ENCODE measurements at regions not wholly inside any gene's neighbourhood (a gene's known extent, or its start where the extent isn't known, plus 50 kb on each side); places are given as distances from the start of the nearest gene placed in this dataset.

- H2AFZ ChIP-seq (ENCODE audit: low read depth, low read length) = no peak overlapping the region
- no peak overlapping the region for H3K4me2 ChIP-seq (ENCODE audit: insufficient read depth, low read length)
- H3K79me2 ChIP-seq (ENCODE audit: insufficient read depth, low read length) = no peaks in the 10 kb centered on the region
Measured at GRCh38 chr20:12597551-12597950, 411.2 kb upstream of the SPTLC3 start.

DNA sequence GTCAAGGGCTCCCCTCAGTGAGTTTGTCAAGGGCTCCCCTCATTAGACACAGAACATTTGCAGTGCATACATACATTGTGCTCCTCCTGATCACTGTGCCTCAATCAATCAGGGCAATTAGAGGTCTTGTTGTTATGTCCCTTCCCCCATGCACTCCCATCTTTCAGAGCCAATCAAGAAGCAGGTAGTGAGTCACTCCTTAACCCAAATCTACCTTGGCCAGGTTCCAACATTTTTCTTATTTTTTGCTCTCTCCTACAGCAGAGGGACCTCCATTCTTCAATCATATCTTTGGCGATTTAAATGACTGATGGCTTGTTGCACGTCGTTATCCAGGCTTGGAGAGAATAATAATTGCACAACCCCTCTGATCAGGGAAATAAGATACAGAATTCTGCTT, 409.9 kb upstream of the SPTLC3 start:
- H3K4me1 ChIP-seq (ENCODE audit: insufficient read depth, low read length) = no peaks in the 10 kb centered on the region
- no peaks in the 10 kb centered on the region for H3K27me3 ChIP-seq (ENCODE audit: insufficient read depth, low read length, poor library complexity)
- no peak overlapping the region for H3K4me2 ChIP-seq (ENCODE audit: insufficient read depth, low read length)
- no peak overlapping the region for H2AFZ ChIP-seq (ENCODE audit: low read depth, low read length)
- DNase-seq = no peak
- H4K20me1 ChIP-seq (ENCODE audit: insufficient read depth, low read length) = no peaks in the 10 kb centered on the region
- no peak overlapping the region for H3K4me3 ChIP-seq (ENCODE audit: low read depth in 1 of 2, low read length in 2 of 2)
- ATAC-seq (ENCODE audit: insufficient read depth, low read depth) = no peak
- TF ChIP-seq, protein P1, sequence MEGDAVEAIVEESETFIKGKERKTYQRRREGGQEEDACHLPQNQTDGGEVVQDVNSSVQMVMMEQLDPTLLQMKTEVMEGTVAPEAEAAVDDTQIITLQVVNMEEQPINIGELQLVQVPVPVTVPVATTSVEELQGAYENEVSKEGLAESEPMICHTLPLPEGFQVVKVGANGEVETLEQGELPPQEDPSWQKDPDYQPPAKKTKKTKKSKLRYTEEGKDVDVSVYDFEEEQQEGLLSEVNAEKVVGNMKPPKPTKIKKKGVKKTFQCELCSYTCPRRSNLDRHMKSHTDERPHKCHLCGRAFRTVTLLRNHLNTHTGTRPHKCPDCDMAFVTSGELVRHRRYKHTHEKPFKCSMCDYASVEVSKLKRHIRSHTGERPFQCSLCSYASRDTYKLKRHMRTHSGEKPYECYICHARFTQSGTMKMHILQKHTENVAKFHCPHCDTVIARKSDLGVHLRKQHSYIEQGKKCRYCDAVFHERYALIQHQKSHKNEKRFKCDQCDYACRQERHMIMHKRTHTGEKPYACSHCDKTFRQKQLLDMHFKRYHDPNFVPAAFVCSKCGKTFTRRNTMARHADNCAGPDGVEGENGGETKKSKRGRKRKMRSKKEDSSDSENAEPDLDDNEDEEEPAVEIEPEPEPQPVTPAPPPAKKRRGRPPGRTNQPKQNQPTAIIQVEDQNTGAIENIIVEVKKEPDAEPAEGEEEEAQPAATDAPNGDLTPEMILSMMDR (IDR thresholded peaks at IDR 0.05; ENCODE audit: borderline replicate concordance, extremely low read depth, low read length, poor library complexity, severe bottlenecking) = no peak
- no peak for TF ChIP-seq EZH2 (IDR thresholded peaks at IDR 0.05; ENCODE audit: borderline replicate concordance, low read depth, low read length, severe bottlenecking)
- H3K79me2 ChIP-seq (ENCODE audit: insufficient read depth, low read length) = no peaks in the 10 kb centered on the region
- no peak overlapping the region for H3K9ac ChIP-seq (ENCODE audit: low read depth, low read length)
- no peaks in the 10 kb centered on the region for H3K36me3 ChIP-seq (ENCODE audit: insufficient read depth, low read length)
- H3K27ac ChIP-seq (ENCODE audit: low read length) = no peak overlapping the region
- H3K9me3 ChIP-seq (ENCODE audit: insufficient read depth, low read length, severe bottlenecking) = no peaks in the 10 kb centered on the region

More at GRCh38 chr20:12597551-12597950, 411.2 kb upstream of the SPTLC3 start:
- no peak for TF ChIP-seq EZH2 (IDR thresholded peaks at IDR 0.05; ENCODE audit: borderline replicate concordance, low read depth, low read length, severe bottlenecking)
- TF ChIP-seq, protein P1 (IDR thresholded peaks at IDR 0.05; ENCODE audit: borderline replicate concordance, extremely low read depth, low read length, poor library complexity, severe bottlenecking) = no peak
- DNase-seq (no peak), ATAC-seq (ENCODE audit: insufficient read depth, low read depth) (no peak)
- Histone ChIP-seq H3K9ac (ENCODE audit: low read depth, low read length) (no peak overlapping the region), H3K27me3 (ENCODE audit: insufficient read depth, low read length, poor library complexity) (no peaks in the 10 kb centered on the region), H3K4me3 (ENCODE audit: low read depth in 1 of 2, low read length in 2 of 2) (no peak overlapping the region), H3K36me3 (ENCODE audit: insufficient read depth, low read length) (no peaks in the 10 kb centered on the region), H3K9me3 (ENCODE audit: insufficient read depth, low read length, severe bottlenecking) (no peaks in the 10 kb centered on the region), H4K20me1 (ENCODE audit: insufficient read depth, low read length) (no peaks in the 10 kb centered on the region), H3K27ac (ENCODE audit: low read length) (no peak overlapping the region), H3K4me1 (ENCODE audit: insufficient read depth, low read length) (no peaks in the 10 kb centered on the region)

GRCh38 chr20:12599494-12599893, 409.3 kb upstream of the SPTLC3 start:
- Histone ChIP-seq H3K79me2 (ENCODE audit: insufficient read depth, low read length) (no peaks in the 10 kb centered on the region), H3K4me1 (ENCODE audit: insufficient read depth, low read length) (no peaks in the 10 kb centered on the region), H3K36me3 (ENCODE audit: insufficient read depth, low read length) (no peaks in the 10 kb centered on the region), H3K27ac (ENCODE audit: low read length) (no peak overlapping the region), H3K4me2 (ENCODE audit: insufficient read depth, low read length) (no peak overlapping the region), H3K4me3 (ENCODE audit: low read depth in 1 of 2, low read length in 2 of 2) (no peak overlapping the region), H3K9ac (ENCODE audit: low read depth, low read length) (no peak overlapping the region), H4K20me1 (ENCODE audit: insufficient read depth, low read length) (no peaks in the 10 kb centered on the region), H3K27me3 (ENCODE audit: insufficient read depth, low read length, poor library complexity) (no peaks in the 10 kb centered on the region), H2AFZ (ENCODE audit: low read depth, low read length) (no peak overlapping the region), H3K9me3 (ENCODE audit: insufficient read depth, low read length, severe bottlenecking) (no peaks in the 10 kb centered on the region)
- no peak for TF ChIP-seq EZH2 (IDR thresholded peaks at IDR 0.05; ENCODE audit: borderline replicate concordance, low read depth, low read length, severe bottlenecking)
- TF ChIP-seq, protein P1 (IDR thresholded peaks at IDR 0.05; ENCODE audit: borderline replicate concordance, extremely low read depth, low read length, poor library complexity, severe bottlenecking) = no peak
- ATAC-seq (ENCODE audit: insufficient read depth, low read depth) (no peak), DNase-seq (no peak)

DNA sequence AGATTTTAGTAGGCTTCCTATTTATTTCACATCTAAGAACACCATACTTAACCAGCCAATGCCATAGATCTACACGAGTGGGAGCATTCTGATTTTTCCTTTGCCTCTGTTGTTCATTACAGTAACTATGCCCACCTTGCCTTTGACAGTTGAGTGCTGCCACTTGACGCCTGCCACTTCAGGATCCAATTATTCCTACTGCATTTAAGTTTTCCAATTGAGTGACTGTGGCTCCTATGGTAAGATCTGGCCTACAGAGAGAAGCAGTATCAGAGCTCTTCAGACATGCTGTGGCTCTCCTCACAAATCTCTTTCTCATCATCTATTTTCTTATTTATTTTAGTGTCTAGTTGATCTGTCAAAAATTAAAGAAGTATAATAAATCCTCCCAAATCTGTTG, 403.0 kb upstream of the SPTLC3 start:
- no peaks in the 10 kb centered on the region for H3K36me3 ChIP-seq (ENCODE audit: insufficient read depth, low read length)
- no peak overlapping the region for H3K9ac ChIP-seq (ENCODE audit: low read depth, low read length)
- no peaks in the 10 kb centered on the region for H3K79me2 ChIP-seq (ENCODE audit: insufficient read depth, low read length)
- peaks cover 11% of the 10 kb centered on the region for H3K27me3 ChIP-seq (ENCODE audit: insufficient read depth, low read length, poor library complexity)
- H2AFZ ChIP-seq (ENCODE audit: low read depth, low read length) = no peak overlapping the region
- no peaks in the 10 kb centered on the region; the same call in 1 of the 2 replicates for H3K4me1 ChIP-seq (ENCODE audit: insufficient read depth, low read length)
- no peak for ATAC-seq (ENCODE audit: insufficient read depth, low read depth)
- DNase-seq = no peak
- no peak overlapping the region for H3K27ac ChIP-seq (ENCODE audit: low read length)
- H3K4me2 ChIP-seq (ENCODE audit: insufficient read depth, low read length) = no peak overlapping the region
- H3K9me3 ChIP-seq (ENCODE audit: insufficient read depth, low read length, severe bottlenecking) = no peaks in the 10 kb centered on the region
- no peaks in the 10 kb centered on the region for H4K20me1 ChIP-seq (ENCODE audit: insufficient read depth, low read length)
- no peak overlapping the region for H3K4me3 ChIP-seq (ENCODE audit: low read depth in 1 of 2, low read length in 2 of 2)
- TF ChIP-seq, protein P1 (IDR thresholded peaks at IDR 0.05; ENCODE audit: borderline replicate concordance, extremely low read depth, low read length, poor library complexity, severe bottlenecking) = no peak
- TF ChIP-seq EZH2 (IDR thresholded peaks at IDR 0.05; ENCODE audit: borderline replicate concordance, low read depth, low read length, severe bottlenecking) = no peak
